Naive B cell (primary cell): ENCODE measurements at regions not wholly inside any gene's neighbourhood (a gene's known extent, or its start where the extent isn't known, plus 50 kb on each side); places are given as distances from the start of the nearest gene placed in this dataset.

Experiments used
- ATAC-seq, 2 donors: fragments of 150-1000 bp; cut with Tn5 transposase; 2 replicates each; pipeline ENCODE4 v1.10.0; 2021; ENCODE audit warnings: low read depth in 2 of 2, mild to moderate bottlenecking in 2 of 2, moderate library complexity in 2 of 2
- DNase-seq: peaks from one replicate; pipeline ENCODE4 v3.0.0; 2022
- H3K27ac Mint-ChIP-seq, 6 donors: one replicate each; pipeline ENCODE4 v1.8.0; 2020 to 2022; ENCODE audit warnings: mild to moderate bottlenecking in 6 of 6, mixed read lengths in 6 of 6, moderate library complexity in 5 of 6, inconsistent platforms in 2 of 6
- H3K27me3 Mint-ChIP-seq, 3 donors: one replicate each; pipeline ENCODE4 v1.8.0; 2021 to 2022; ENCODE audit warnings: mixed read lengths in 3 of 3, mild to moderate bottlenecking in 1 of 3
- H3K36me3 Mint-ChIP-seq, 2 donors: one replicate each; pipeline ENCODE4 v1.8.0; 2020 to 2022; ENCODE audit warnings: mixed read lengths in 2 of 2, inconsistent platforms in 1 of 2, mild to moderate bottlenecking in 1 of 2
- H3K4me1 Mint-ChIP-seq, 3 donors: one replicate each; pipeline ENCODE4 v1.8.0; 2020 to 2022; ENCODE audit warnings: mixed read lengths in 3 of 3, inconsistent platforms in 1 of 3, mild to moderate bottlenecking in 1 of 3, moderate library complexity in 1 of 3
- H3K4me3 Mint-ChIP-seq, 8 donors: one replicate each; pipeline ENCODE4 v1.8.0; 2020 to 2022; ENCODE audit warnings: mild to moderate bottlenecking in 8 of 8, mixed read lengths in 8 of 8, moderate library complexity in 8 of 8, inconsistent platforms in 2 of 8
- H3K9me3 Mint-ChIP-seq, 7 donors: one replicate each; pipeline ENCODE4 v1.8.0; 2020 to 2022; ENCODE audit warnings: mixed read lengths in 7 of 7, mild to moderate bottlenecking in 5 of 7, inconsistent platforms in 2 of 7, moderate library complexity in 1 of 7

- peaks cover 0 to 7% of the 10 kb centered on the region in 2 donors for H3K36me3 Mint-ChIP-seq
- no peak overlapping the region for H3K27ac Mint-ChIP-seq
- ATAC-seq (no peak), DNase-seq (no peak)
- peaks cover 7 to 18% (median 11%) of the 10 kb centered on the region in 3 donors for H3K4me1 Mint-ChIP-seq
- peaks cover 5 to 16% (median 6%) of the 10 kb centered on the region in 3 donors for H3K27me3 Mint-ChIP-seq
- no peak overlapping the region for H3K4me3 Mint-ChIP-seq
- H3K9me3 Mint-ChIP-seq = peaks cover 0 to 6% (median 2%) of the 10 kb centered on the region in 7 donors
These were observed 53.5 kb upstream of the FAM9B start for GRCh38 chrX:9087271-9088040.

- H3K36me3 Mint-ChIP-seq = peaks cover 0 to 7% of the 10 kb centered on the region in 2 donors
These were observed 55.0 kb upstream of the FAM9B start for GRCh38 chrX:9088896-9089295.

GRCh38 chrX:9090766-9091165 is 56.8 kb upstream of the FAM9B start:
- peak overlapping the region in 1 of 8 donors; percentile 22 for H3K4me3 Mint-ChIP-seq
- DNase-seq (no peak), ATAC-seq (no peak)
- peaks cover 4 to 36% (median 10%) of the 10 kb centered on the region in 3 donors for H3K27me3 Mint-ChIP-seq
- H3K27ac Mint-ChIP-seq = peak overlapping the region in 1 of 6 donors; percentile 12
- H3K4me1 Mint-ChIP-seq = peaks cover 7 to 18% (median 11%) of the 10 kb centered on the region in 3 donors
- H3K36me3 Mint-ChIP-seq = peaks cover 6 to 7% of the 10 kb centered on the region in 2 donors
- peaks cover 2 to 18% (median 8%) of the 10 kb centered on the region in 7 donors for H3K9me3 Mint-ChIP-seq

More at GRCh38 chrX:9088896-9089295, 55.0 kb upstream of the FAM9B start:
- Mint-ChIP-seq H3K4me3 (no peak overlapping the region), H3K27ac (no peak overlapping the region), H3K9me3 (peaks cover 0 to 6% (median 2%) of the 10 kb centered on the region in 7 donors), H3K27me3 (peaks cover 3 to 17% (median 6%) of the 10 kb centered on the region in 3 donors), H3K4me1 (peaks cover 7 to 18% (median 11%) of the 10 kb centered on the region in 3 donors)
- no peak for DNase-seq
- no peak for ATAC-seq

DNA sequence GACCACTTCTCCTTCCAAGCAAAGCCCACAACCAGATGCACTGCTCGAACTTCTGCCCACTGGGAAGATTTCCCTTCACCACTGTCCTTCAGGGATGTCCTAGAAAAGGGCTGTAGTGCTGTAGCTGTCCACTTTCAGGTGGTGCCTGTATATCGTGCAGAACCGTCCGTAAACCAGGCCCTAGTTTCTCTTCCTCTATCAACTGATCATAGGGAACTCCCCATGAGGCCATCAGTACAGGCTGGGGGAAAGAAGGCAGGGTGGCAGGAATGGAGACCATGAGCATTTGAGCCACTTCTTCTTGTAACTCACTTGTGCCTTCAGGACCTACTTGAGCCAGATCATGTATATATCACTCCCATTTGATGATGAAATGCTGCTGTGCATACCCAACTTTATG is 57.3 kb upstream of the FAM9B start:
- peak; percentile 48 for DNase-seq
- H3K36me3 Mint-ChIP-seq = peaks cover 6 to 7% of the 10 kb centered on the region in 2 donors
- peaks cover 2 to 18% (median 8%) of the 10 kb centered on the region in 7 donors for H3K9me3 Mint-ChIP-seq
- peak; percentile 52 to 59 for ATAC-seq
- peak overlapping the region in 2 of 6 donors; percentile 1 to 12 for H3K27ac Mint-ChIP-seq
- H3K4me1 Mint-ChIP-seq = peaks cover 7 to 18% (median 11%) of the 10 kb centered on the region in 3 donors
- peak overlapping the region in 1 of 8 donors; percentile 13 for H3K4me3 Mint-ChIP-seq
- peaks cover 4 to 36% (median 10%) of the 10 kb centered on the region in 3 donors for H3K27me3 Mint-ChIP-seq

DNA sequence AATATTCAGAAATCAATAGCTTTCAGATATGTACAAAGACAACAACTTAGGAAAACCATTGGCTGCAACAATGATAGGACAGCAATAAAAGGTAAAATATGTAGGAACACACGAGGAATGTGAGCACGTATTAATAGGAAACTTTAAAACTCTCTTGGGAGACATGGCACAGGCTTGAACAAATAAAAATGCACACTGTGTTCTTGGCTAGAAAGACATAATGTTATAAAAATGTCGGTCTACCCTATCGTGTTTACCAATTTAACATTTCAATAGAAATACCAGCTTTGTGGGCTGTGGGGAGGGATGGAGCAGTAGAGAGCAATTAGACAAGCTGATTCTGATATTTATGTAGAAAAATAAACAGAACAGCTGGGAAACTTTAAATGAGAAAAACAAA is 69.0 kb upstream of the FAM9B start:
- Mint-ChIP-seq H3K27ac (no peak overlapping the region), H3K36me3 (no peaks in the 10 kb centered on the region), H3K27me3 (peaks cover 0 to 6% (median 5%) of the 10 kb centered on the region in 3 donors), H3K4me3 (no peak overlapping the region), H3K4me1 (peaks cover 0 to 6% (median 0%) of the 10 kb centered on the region in 3 donors), H3K9me3 (peaks cover 0 to 13% (median 2%) of the 10 kb centered on the region in 7 donors)
- no peak for ATAC-seq
- no peak for DNase-seq

- Mint-ChIP-seq H3K27me3 (peaks cover 0 to 8% (median 6%) of the 10 kb centered on the region in 3 donors), H3K4me3 (no peak overlapping the region), H3K9me3 (peaks cover 0 to 13% (median 0%) of the 10 kb centered on the region in 7 donors), H3K27ac (no peak overlapping the region), H3K4me1 (peaks cover 0 to 1% (median 0%) of the 10 kb centered on the region in 3 donors), H3K36me3 (no peaks in the 10 kb centered on the region)
- DNase-seq (no peak), ATAC-seq (no peak)
These were observed 74.1 kb upstream of the FAM9B start for GRCh38 chrX:9108054-9108453.

DNA sequence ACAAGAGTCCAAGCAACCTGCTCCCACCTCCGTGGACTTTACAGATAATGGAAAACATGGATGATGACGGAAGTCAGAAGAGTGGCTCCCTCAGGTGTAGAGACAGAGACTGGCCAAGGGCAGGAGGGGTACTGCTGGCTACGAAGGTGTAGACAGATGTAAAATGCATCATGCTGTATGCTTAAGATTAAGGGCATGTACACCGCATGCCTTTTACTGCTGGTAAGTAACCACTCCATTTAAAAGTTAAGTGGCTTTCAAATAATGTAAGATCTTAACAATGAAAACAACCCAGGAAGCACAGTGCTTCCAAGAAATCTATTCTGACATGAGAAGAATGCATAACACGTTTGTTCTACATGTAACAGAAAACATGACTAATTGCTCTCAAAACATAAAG is 76.9 kb upstream of the FAM9B start:
- Mint-ChIP-seq H3K4me3 (no peak overlapping the region), H3K9me3 (peaks cover 0 to 3% (median 0%) of the 10 kb centered on the region in 7 donors), H3K27me3 (peaks cover 0 to 10% (median 6%) of the 10 kb centered on the region in 3 donors), H3K36me3 (no peaks in the 10 kb centered on the region), H3K4me1 (no peaks in the 10 kb centered on the region), H3K27ac (no peak overlapping the region)
- ATAC-seq = no peak
- no peak for DNase-seq

GRCh38 chrX:9114245-9114644 is 80.3 kb upstream of the FAM9B start:
- no peak for ATAC-seq
- H3K4me1 Mint-ChIP-seq = no peaks in the 10 kb centered on the region

DNA sequence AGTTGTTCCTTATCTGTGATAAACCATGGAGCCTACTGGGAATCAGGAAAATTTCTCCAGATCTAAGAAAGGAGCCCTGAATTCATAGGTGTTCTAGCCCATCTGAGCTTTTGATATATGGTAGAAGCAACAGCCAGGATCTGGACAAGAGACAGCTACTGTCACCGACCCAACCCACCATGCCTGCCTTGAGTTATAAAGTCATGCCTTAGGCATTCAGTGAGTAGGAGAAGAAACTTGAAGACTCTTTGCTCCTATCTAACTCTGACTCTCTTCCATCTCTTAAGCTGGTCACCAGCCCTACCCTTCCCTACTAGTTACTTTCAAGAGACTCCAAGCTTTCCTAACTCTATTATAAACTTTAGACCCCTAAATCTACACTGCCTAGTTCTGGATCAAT is 83.9 kb upstream of the FAM9B start:
- H3K4me3 Mint-ChIP-seq = no peak overlapping the region
- H3K36me3 Mint-ChIP-seq = peaks cover 0 to 11% of the 10 kb centered on the region in 2 donors
- no peak overlapping the region for H3K27ac Mint-ChIP-seq
- ATAC-seq (no peak), DNase-seq (no peak)
- peaks cover 20 to 39% (median 26%) of the 10 kb centered on the region in 3 donors for H3K27me3 Mint-ChIP-seq
- H3K4me1 Mint-ChIP-seq = no peaks in the 10 kb centered on the region
- peaks cover 2 to 21% (median 6%) of the 10 kb centered on the region in 7 donors for H3K9me3 Mint-ChIP-seq

More at GRCh38 chrX:9114245-9114644, 80.3 kb upstream of the FAM9B start:
- peaks cover 6 to 16% (median 13%) of the 10 kb centered on the region in 3 donors for H3K27me3 Mint-ChIP-seq
- no peak for DNase-seq
- H3K27ac Mint-ChIP-seq = no peak overlapping the region
- H3K4me3 Mint-ChIP-seq = no peak overlapping the region
- H3K36me3 Mint-ChIP-seq = no peaks in the 10 kb centered on the region
- peaks cover 0 to 7% (median 0%) of the 10 kb centered on the region in 7 donors for H3K9me3 Mint-ChIP-seq

DNA sequence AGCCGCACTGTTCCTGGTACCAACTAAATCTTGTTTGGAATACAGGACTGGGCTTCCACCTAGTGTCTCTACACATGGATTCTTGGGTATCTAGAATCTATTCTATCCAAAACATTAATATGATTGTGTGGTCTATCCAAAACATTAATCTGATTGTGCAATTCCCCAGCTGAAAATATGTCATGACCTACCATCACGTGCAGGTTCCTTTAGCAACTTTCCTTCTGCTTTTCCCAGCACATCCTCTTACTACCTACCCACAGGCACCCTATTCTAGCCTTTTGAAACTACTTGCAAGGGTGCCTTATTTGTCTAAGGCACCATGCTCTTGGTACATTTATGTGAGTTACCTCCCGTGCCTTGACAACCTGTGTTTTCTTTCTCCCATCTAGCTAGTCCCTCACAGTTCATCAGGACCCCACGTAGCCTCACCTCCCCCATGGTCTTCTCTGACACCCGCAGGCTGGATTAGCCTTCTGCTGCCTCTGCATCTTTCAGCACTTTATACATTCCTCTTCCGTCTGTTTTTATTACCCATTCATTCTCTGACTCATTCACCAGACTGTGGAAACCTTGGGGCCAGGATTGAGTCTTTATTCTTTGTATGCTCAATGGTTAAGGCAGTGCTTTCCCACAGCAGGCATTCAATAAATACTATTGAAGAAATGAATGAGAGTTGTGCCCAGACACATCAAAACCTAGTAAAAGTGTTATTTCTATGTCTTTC is 88.8 kb upstream of the FAM9B start:
- DNase-seq (no peak), ATAC-seq (no peak)
- peaks cover 13 to 30% (median 30%) of the 10 kb centered on the region in 3 donors for H3K27me3 Mint-ChIP-seq
- peaks cover 0 to 11% of the 10 kb centered on the region in 2 donors for H3K36me3 Mint-ChIP-seq
- no peaks in the 10 kb centered on the region for H3K4me1 Mint-ChIP-seq
- no peak overlapping the region for H3K27ac Mint-ChIP-seq
- peaks cover 2 to 16% (median 6%) of the 10 kb centered on the region in 7 donors for H3K9me3 Mint-ChIP-seq
- H3K4me3 Mint-ChIP-seq = no peak overlapping the region

DNA sequence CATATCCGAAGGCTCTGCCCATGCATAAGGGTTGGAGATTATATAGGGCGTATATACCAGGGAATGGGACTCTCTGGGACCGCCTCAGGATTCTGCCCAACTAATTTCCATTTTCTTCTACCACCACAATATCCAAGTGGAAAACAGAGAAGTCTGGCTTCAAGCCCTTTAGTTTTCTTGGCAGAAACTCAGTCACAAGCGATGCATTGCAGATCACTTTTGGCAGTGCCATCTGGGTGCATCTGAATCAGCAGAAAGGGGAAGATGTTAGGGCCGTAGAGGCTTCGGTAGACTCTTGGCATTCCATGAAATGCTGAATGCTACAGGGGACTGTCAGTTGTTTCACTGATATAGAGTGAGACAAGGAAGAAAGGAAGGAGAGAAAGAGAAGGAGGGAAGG is 94.1 kb upstream of the FAM9B start:
- Mint-ChIP-seq H3K27me3 (peaks cover 0 to 11% (median 3%) of the 10 kb centered on the region in 3 donors), H3K4me3 (no peak overlapping the region), H3K36me3 (no peaks in the 10 kb centered on the region), H3K27ac (no peak overlapping the region), H3K4me1 (no peaks in the 10 kb centered on the region), H3K9me3 (peaks cover 0 to 11% (median 5%) of the 10 kb centered on the region in 7 donors)
- ATAC-seq = no peak
- no peak for DNase-seq

GRCh38 chrX:9130031-9130430 is 96.1 kb upstream of the FAM9B start:
- H3K9me3 Mint-ChIP-seq = peaks cover 0 to 11% (median 5%) of the 10 kb centered on the region in 7 donors
- no peak overlapping the region for H3K27ac Mint-ChIP-seq
- peaks cover 0 to 9% (median 0%) of the 10 kb centered on the region in 3 donors for H3K27me3 Mint-ChIP-seq
- no peak overlapping the region for H3K4me3 Mint-ChIP-seq
- ATAC-seq (no peak), DNase-seq (no peak)
- H3K4me1 Mint-ChIP-seq = no peaks in the 10 kb centered on the region
- no peaks in the 10 kb centered on the region for H3K36me3 Mint-ChIP-seq

DNA sequence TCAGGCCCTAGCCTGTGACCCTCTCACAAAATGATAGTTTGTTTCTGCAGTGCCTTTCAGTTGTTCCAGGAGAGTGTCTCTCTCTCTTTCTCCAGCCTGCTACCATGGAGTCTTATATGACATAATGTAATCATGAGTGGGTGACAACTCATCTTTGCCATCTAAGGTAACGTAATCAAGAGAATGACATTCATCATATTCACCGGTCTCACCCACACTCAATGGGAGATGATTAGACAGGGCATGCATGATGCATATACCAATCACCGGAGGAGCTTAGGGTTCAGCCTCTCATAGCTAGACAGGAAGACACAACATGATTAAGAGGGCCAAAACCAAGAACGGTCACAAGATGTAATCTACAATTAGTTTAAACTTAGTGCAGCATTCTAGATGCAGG is 97.1 kb upstream of the FAM9B start:
- no peak overlapping the region for H3K4me3 Mint-ChIP-seq
- ATAC-seq (no peak), DNase-seq (no peak)
- H3K27me3 Mint-ChIP-seq = peaks cover 0 to 9% (median 0%) of the 10 kb centered on the region in 3 donors
- H3K4me1 Mint-ChIP-seq = no peaks in the 10 kb centered on the region
- H3K9me3 Mint-ChIP-seq = peaks cover 0 to 11% (median 5%) of the 10 kb centered on the region in 7 donors
- H3K27ac Mint-ChIP-seq = no peak overlapping the region
- no peaks in the 10 kb centered on the region for H3K36me3 Mint-ChIP-seq
